HG02981 (cell line): ENCODE measurements at regions not wholly inside any gene's neighbourhood (a gene's known extent, or its start where the extent isn't known, plus 50 kb on each side); places are given as distances from the start of the nearest gene placed in this dataset.

Source experiments
- ATAC-seq: cut with Tn5 transposase; IDR thresholded peaks from one replicate; pipeline ENCODE4 v1.9.1; 2021; ENCODE audit warnings: mild to moderate bottlenecking, moderate library complexity; ENCODE audit not compliant: unreplicated experiment

GRCh38 chr13:34640993-34641330, 301.1 kb upstream of the NBEA start:
- ATAC-seq, result no peak

GRCh38 chr13:34647379-34648150, 294.5 kb upstream of the NBEA start:
- ATAC-seq, result no peak

GRCh38 chr13:34654203-34654602, 287.9 kb upstream of the NBEA start:
- no peak for ATAC-seq

- no peak for ATAC-seq
These were observed 287.4 kb upstream of the NBEA start for GRCh38 chr13:34654647-34655046.

GRCh38 chr13:34655554-34655953, 286.5 kb upstream of the NBEA start:
- ATAC-seq, result no peak

- no peak for ATAC-seq
These were observed 284.4 kb upstream of the NBEA start for GRCh38 chr13:34657716-34658115.

GRCh38 chr13:34667286-34668218, 274.5 kb upstream of the NBEA start:
- ATAC-seq, result no peak

- no peak for ATAC-seq
These were observed 270.9 kb upstream of the NBEA start for GRCh38 chr13:34671137-34671536.

GRCh38 chr13:34672631-34673030, 269.4 kb upstream of the NBEA start:
- ATAC-seq, result no peak

- no peak for ATAC-seq
These were observed 266.4 kb upstream of the NBEA start for GRCh38 chr13:34675626-34676025.

GRCh38 chr13:34678154-34678553, 263.9 kb upstream of the NBEA start:
- no peak for ATAC-seq

- ATAC-seq, result no peak
These were observed 260.6 kb upstream of the NBEA start for GRCh38 chr13:34681405-34681955.

- ATAC-seq, result no peak
These were observed 247.0 kb upstream of the NBEA start for GRCh38 chr13:34695063-34695462.

GRCh38 chr13:34696296-34696695, 245.8 kb upstream of the NBEA start:
- ATAC-seq, result no peak

GRCh38 chr13:34696741-34697140, 245.3 kb upstream of the NBEA start:
- no peak for ATAC-seq

GRCh38 chr13:34698945-34699344, 243.1 kb upstream of the NBEA start:
- no peak for ATAC-seq

GRCh38 chr13:34700155-34700554, 241.9 kb upstream of the NBEA start:
- ATAC-seq, result no peak

GRCh38 chr13:34701919-34702318, 240.2 kb upstream of the NBEA start:
- ATAC-seq, result no peak

- ATAC-seq, result no peak
These were observed 233.3 kb upstream of the NBEA start for GRCh38 chr13:34708566-34709313.

GRCh38 chr13:34719060-34719875, 222.8 kb upstream of the NBEA start:
- ATAC-seq, result no peak
